Vagina (tissue), 2 donors: ENCODE measurements at regions not wholly inside any gene's neighbourhood (a gene's known extent, or its start where the extent isn't known, plus 50 kb on each side); places are given as distances from the start of the nearest gene placed in this dataset.

ENCODE experiments used
- DNase-seq, 2 donors: peaks; one replicate each; pipeline ENCODE4 v3.0.0-alpha.2; 2017; ENCODE audit errors: extremely low spot score in 2 of 2
- H3K27ac ChIP-seq: fragments of 200-600 bp; sonication (generic); one replicate; pipeline ENCODE4 v1.5.1; 2019
- H3K27me3 ChIP-seq: fragments of 200-600 bp; sonication (generic); one replicate; pipeline ENCODE4 v1.5.1; 2019
- H3K36me3 ChIP-seq, 2 donors: fragments of 200-600 bp; sonication (generic); one replicate each; pipeline ENCODE4 v1.5.1; 2017 to 2019
- H3K4me1 ChIP-seq: fragments of 200-600 bp; sonication (generic); one replicate; pipeline ENCODE4 v1.5.1; 2019
- H3K4me3 ChIP-seq, 2 donors: fragments of 200-600 bp; sonication (generic); 1 replicate in 1 of 2; 2 replicates in 1 of 2; pipeline ENCODE4 v1.5.1; 2016 to 2019
- H3K9me3 ChIP-seq: fragments of 200-600 bp; sonication (generic); one replicate; pipeline ENCODE4 v1.5.1; 2019
- CTCF ChIP-seq, 3 experiments: fragments of 450-650 bp in 2 of 3; fragments of 200-600 bp in 1 of 3; sonication (generic) in 1 of 3; IDR thresholded peaks; one replicate each; pipeline ENCODE4 v1.5.1; 2017 to 2019; ENCODE audit warnings: antibody characterized with exemption in 3 of 3, mild to moderate bottlenecking in 2 of 3, moderate library complexity in 2 of 3
- POLR2A ChIP-seq, 2 donors: fragments of 450-650 bp; IDR thresholded peaks; one replicate each; pipeline ENCODE4 v1.6.1; 2017; ENCODE audit warnings: antibody characterized with exemption in 2 of 2, mild to moderate bottlenecking in 2 of 2, moderate library complexity in 2 of 2
- POLR2AphosphoS5 ChIP-seq, 2 donors: sonication (generic); formaldehyde crosslinking; IDR thresholded peaks; one replicate each; pipeline ENCODE4 v1.9.0; 2017; ENCODE audit warnings: antibody characterized with exemption in 2 of 2, mild to moderate bottlenecking in 2 of 2, low read depth in 1 of 2; ENCODE audit not compliant: insufficient read depth in 1 of 2
- intact Hi-C: fragments of 100-400 bp; cut with DNase I; formaldehyde crosslinking; loops from one replicate; pipeline ENCODE4 v1.15.1; 2023

DNA sequence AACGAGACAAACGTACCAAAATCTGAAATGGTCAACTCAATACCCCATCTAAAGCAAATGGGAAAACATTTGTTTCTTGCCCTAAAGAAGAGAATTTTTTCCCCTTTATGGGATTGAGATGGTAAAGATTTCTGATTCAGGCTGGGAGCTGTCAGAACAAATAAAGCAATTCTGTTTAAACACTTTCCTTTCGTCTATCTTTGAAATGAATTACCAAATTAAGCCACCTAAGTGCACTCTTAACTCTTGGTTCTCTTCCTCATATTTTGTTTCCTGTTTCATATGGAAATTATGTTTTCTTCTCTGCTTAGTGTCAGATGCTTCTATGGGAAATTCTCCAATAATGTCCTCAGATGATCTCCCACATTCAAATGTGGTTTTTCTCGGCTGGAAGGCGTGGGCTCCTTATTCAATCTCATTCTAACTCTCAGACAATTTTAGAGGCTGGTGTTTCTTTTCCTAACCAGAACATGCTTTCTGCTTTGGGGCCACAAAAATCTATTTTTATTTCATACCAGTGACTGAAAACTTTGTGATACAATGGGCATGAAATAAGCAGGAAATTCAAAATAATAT, 50.3 kb upstream of the HPF1 start:
- Histone ChIP-seq H3K4me3 (no peak overlapping the region), H3K27me3 (no peaks in the 10 kb centered on the region), H3K4me1 (no peaks in the 10 kb centered on the region), H3K27ac (no peak overlapping the region), H3K36me3 (no peaks in the 10 kb centered on the region), H3K9me3 (no peaks in the 10 kb centered on the region)
- DNase-seq = no peak
- TF ChIP-seq CTCF (IDR thresholded peaks at IDR 0.05) (no peak), POLR2AphosphoS5 (IDR thresholded peaks at IDR 0.05; ENCODE audit: insufficient read depth in 1 of 2, low read depth in 1 of 2) (no peak), POLR2A (IDR thresholded peaks at IDR 0.05) (no peak)
- intact Hi-C loops = no loop called here
